IMR-90 (cell line): ENCODE measurements at regions not wholly inside any gene's neighbourhood (a gene's known extent, or its start where the extent isn't known, plus 50 kb on each side); places are given as distances from the start of the nearest gene placed in this dataset.
"Not testable (repeated sequence)": the region's sequence is repeated elsewhere in the genome, so short reads cannot be mapped to it uniquely, and the experiment has no call there.

Experiments
- ATAC-seq: fragments of 200-7000 bp; cut with Tn5 transposase; 2 replicates; pipeline ENCODE4 v1.9.1; 2020; ENCODE audit warnings: low read depth, mild to moderate bottlenecking, moderate library complexity
- BruUV-seq: library from RNA; stranded (reverse); fragments of 400-500 nt; replicated peaks from 2 replicates; lab custom pipeline; 2021; lab: Mats Ljungman, UMichigan
- CTCF ChIA-PET: fragments of 300-600 bp; formaldehyde crosslinking; extraction: SDS; loops from one replicate; lab custom pipeline; 2021; ENCODE audit warnings: antibody characterized with exemption; lab: Yijun Ruan, JAX
- POLR2A ChIA-PET: fragments of 300-600 bp; sonication (Branson Sonifier 250); formaldehyde crosslinking; loops from one replicate; lab custom pipeline; 2022; ENCODE audit warnings: antibody characterized with exemption; ENCODE audit not compliant: unreplicated experiment; lab: Charles Lee
- DNase-seq: peaks from one replicate; pipeline ENCODE4 v3.0.0; 2013
- H2AFZ ChIP-seq: replicated peaks from 2 replicates; pipeline ENCODE3; 2013; ENCODE audit warnings: low read length, mild to moderate bottlenecking; ENCODE audit not compliant: poor library complexity
- H2AK5ac ChIP-seq: 2 replicates; pipeline ENCODE4 v1.6.1; 2013; ENCODE audit warnings: low read depth, low read length, inconsistent platforms
- H2AK9ac ChIP-seq: replicated peaks from 2 replicates; pipeline ENCODE3; 2013; ENCODE audit warnings: mild to moderate bottlenecking, low read depth, low read length, moderate library complexity; ENCODE audit not compliant: poor library complexity
- H2BK120ac ChIP-seq: 2 replicates; pipeline ENCODE4 v1.6.1; 2013; ENCODE audit warnings: low read depth, low read length, inconsistent platforms
- H2BK15ac ChIP-seq: 3 replicates; pipeline ENCODE4 v1.6.1; 2013; ENCODE audit warnings: low read depth, low read length, inconsistent platforms
- H2BK20ac ChIP-seq: 2 replicates; pipeline ENCODE4 v1.6.1; 2013; ENCODE audit warnings: low read depth, mild to moderate bottlenecking, inconsistent platforms, low read length, moderate library complexity
- H2BK5ac ChIP-seq: 2 replicates; pipeline ENCODE4 v1.6.1; 2013; ENCODE audit warnings: mild to moderate bottlenecking, low read depth, low read length, inconsistent platforms; ENCODE audit not compliant: poor library complexity, severe bottlenecking
- H3K14ac ChIP-seq: replicated peaks from 2 replicates; pipeline ENCODE4 v1.6.1; 2013; ENCODE audit warnings: low read depth, low read length, inconsistent platforms
- H3K18ac ChIP-seq: 2 replicates; pipeline ENCODE4 v1.6.1; 2013; ENCODE audit warnings: low read depth, low read length, control low read depth
- H3K23ac ChIP-seq: 2 replicates; pipeline ENCODE4 v1.6.1; 2013; ENCODE audit warnings: low read depth, low read length, inconsistent platforms
- H3K27ac ChIP-seq: 2 replicates; pipeline ENCODE4 v1.5.1; 2013; ENCODE audit warnings: mild to moderate bottlenecking, control low read depth, low read length; ENCODE audit not compliant: insufficient read depth
- H3K27me3 ChIP-seq: 2 replicates; pipeline ENCODE4 v1.6.1; 2013; ENCODE audit warnings: low read length; ENCODE audit not compliant: control insufficient read depth, insufficient read depth
- H3K36me3 ChIP-seq: 2 replicates; pipeline ENCODE4 v1.6.1; 2013; ENCODE audit warnings: low read length, mixed read lengths; ENCODE audit not compliant: control insufficient read depth, insufficient read depth
- H3K4ac ChIP-seq: 2 replicates; pipeline ENCODE4 v1.6.1; 2013; ENCODE audit warnings: low read depth, low read length, inconsistent platforms
- H3K4me1 ChIP-seq: 2 replicates; pipeline ENCODE4 v1.6.1; 2013; ENCODE audit warnings: low read length, mixed read lengths; ENCODE audit not compliant: control insufficient read depth, insufficient read depth
- H3K4me2 ChIP-seq: 2 replicates; pipeline ENCODE4 v1.6.1; 2013; ENCODE audit warnings: low read depth, mild to moderate bottlenecking, control low read depth, low read length, moderate library complexity
- H3K4me3 ChIP-seq: 2 replicates; pipeline ENCODE4 v1.5.1; 2013; ENCODE audit warnings: low read depth, mild to moderate bottlenecking, control low read depth, low read length, moderate library complexity; ENCODE audit not compliant: insufficient read depth
- H3K56ac ChIP-seq: 2 replicates; pipeline ENCODE4 v1.6.1; 2013; ENCODE audit warnings: low read length, inconsistent platforms; ENCODE audit not compliant: insufficient read depth; ENCODE audit errors: extremely low read depth
- H3K79me1 ChIP-seq, 2 experiments: 2 replicates each; pipeline ENCODE4 v1.6.1; 2013; ENCODE audit warnings: low read length in 2 of 2, inconsistent platforms in 1 of 2, low read depth in 1 of 2
- H3K9ac ChIP-seq: 2 replicates; pipeline ENCODE4 v1.6.1; 2013; ENCODE audit warnings: low read depth, low read length, control low read depth
- H3K9me1 ChIP-seq: 2 replicates; pipeline ENCODE4 v1.6.1; 2013; ENCODE audit warnings: low read length, inconsistent platforms; ENCODE audit not compliant: insufficient read depth
- H3K9me3 ChIP-seq: 2 replicates; pipeline ENCODE4 v1.6.1; 2013; ENCODE audit warnings: low read length; ENCODE audit not compliant: control insufficient read depth, insufficient read depth
- H4K20me1 ChIP-seq: 2 replicates; pipeline ENCODE4 v1.6.1; 2013; ENCODE audit warnings: low read length, inconsistent platforms; ENCODE audit not compliant: insufficient read depth
- H4K5ac ChIP-seq: 2 replicates; pipeline ENCODE4 v1.6.1; 2013; ENCODE audit warnings: mild to moderate bottlenecking, low read depth, low read length, control low read depth
- H4K8ac ChIP-seq, 2 experiments: 2 replicates each; pipeline ENCODE4 v1.6.1; 2013; ENCODE audit warnings: low read depth in 2 of 2, low read length in 2 of 2, control low read depth in 1 of 2, inconsistent platforms in 1 of 2
- H4K91ac ChIP-seq: 2 replicates; pipeline ENCODE4 v1.6.1; 2013; ENCODE audit warnings: low read depth, low read length, inconsistent platforms; ENCODE audit not compliant: insufficient read depth
- CEBPB ChIP-seq: IDR thresholded peaks from 2 replicates; pipeline ENCODE4 v1.6.1; 2012; ENCODE audit warnings: low read depth, low read length, improper control_type of control experiment
- CHD1 ChIP-seq: IDR thresholded peaks from 2 replicates; pipeline ENCODE4 v1.6.1; 2012; ENCODE audit warnings: low read depth, low read length, improper control_type of control experiment
- MAFK ChIP-seq: IDR thresholded peaks from 2 replicates; pipeline ENCODE4 v1.6.1; 2012; ENCODE audit warnings: low read depth, low read length, improper control_type of control experiment
- NFE2L2 ChIP-seq: fragments of 150-350 bp; IDR thresholded peaks from 2 replicates; pipeline ENCODE4 v1.6.1; 2016; ENCODE audit warnings: low read depth, mild to moderate bottlenecking, low read length
- POLR2A ChIP-seq: IDR thresholded peaks from 2 replicates; pipeline ENCODE4 v1.6.1; 2012; ENCODE audit warnings: mild to moderate bottlenecking, low read depth, low read length
- RCOR1 ChIP-seq: IDR thresholded peaks from 2 replicates; pipeline ENCODE4 v1.6.1; 2012; ENCODE audit warnings: mild to moderate bottlenecking, low read length, improper control_type of control experiment; ENCODE audit not compliant: insufficient replicate concordance
- WGBS, 2 experiments: methylation state at CpG; one replicate each; pipeline versions ENCODE4 v1.1.5 to v1.1.7; 2013; ENCODE audit warnings: missing lambda C conversion rate in 2 of 2; ENCODE audit not compliant: insufficient read length in 1 of 2; ENCODE audit errors: extremely low coverage in 2 of 2; 5-methylcytosine and 5-hydroxymethylcytosine counted together
- dilution Hi-C: fragments of 300-500 bp; cut with HindIII; formaldehyde crosslinking; loops from one replicate; pipeline ENCODE4 v1.14.3; 2018; ENCODE audit warnings: low sequenced_read_pairs; ENCODE audit not compliant: unreplicated experiment
- in situ Hi-C: fragments of 300-500 bp; cut with MboI; formaldehyde crosslinking; loops from 3 replicates; pipeline ENCODE4 v1.14.3; 2019; ENCODE audit warnings: low sequenced_read_pairs, inconsistent platforms, mixed read lengths
- intact Hi-C: fragments of 100-400 bp; cut with micrococcal nuclease; formaldehyde crosslinking; loops from 2 replicates; pipeline ENCODE4 v1.10.0; 2022
- TF ChIP-seq, protein P1 (sequence below): fragments of 150-350 bp; IDR thresholded peaks from 2 replicates; pipeline ENCODE4 v1.6.1; 2016; ENCODE audit warnings: low read depth, mild to moderate bottlenecking, low read length, moderate library complexity, borderline replicate concordance
- TF ChIP-seq, protein P2 (sequence below): fragments of 150-350 bp; IDR thresholded peaks from 2 replicates; pipeline ENCODE4 v1.6.1; 2017; ENCODE audit warnings: mild to moderate bottlenecking, antibody characterized with exemption, low read length, low read depth

DNA sequence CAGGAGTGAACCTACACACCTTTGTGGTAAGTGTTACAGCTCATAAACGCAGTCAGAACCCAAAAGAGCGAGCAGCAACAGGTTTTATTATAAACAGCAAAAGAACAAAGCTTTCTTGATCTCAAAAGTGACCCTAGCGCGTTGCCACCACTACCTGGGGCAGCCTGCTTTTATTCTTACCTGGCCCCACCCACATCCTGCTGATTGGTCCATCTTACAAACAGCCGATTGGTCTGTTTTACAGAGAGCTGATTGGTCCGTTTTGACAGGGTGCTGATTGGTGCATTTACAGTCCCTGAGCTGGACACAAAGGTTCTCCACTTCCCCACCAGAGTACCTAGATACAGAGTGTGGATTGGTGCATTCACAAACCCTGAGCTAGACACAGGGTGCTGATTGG lies 143.1 kb downstream of the ARRDC4 start:
- H2AK9ac ChIP-seq, result no peak overlapping the region
- dilution Hi-C loops, result no loop called here
- CTCF ChIA-PET, result no interaction called here

DNA sequence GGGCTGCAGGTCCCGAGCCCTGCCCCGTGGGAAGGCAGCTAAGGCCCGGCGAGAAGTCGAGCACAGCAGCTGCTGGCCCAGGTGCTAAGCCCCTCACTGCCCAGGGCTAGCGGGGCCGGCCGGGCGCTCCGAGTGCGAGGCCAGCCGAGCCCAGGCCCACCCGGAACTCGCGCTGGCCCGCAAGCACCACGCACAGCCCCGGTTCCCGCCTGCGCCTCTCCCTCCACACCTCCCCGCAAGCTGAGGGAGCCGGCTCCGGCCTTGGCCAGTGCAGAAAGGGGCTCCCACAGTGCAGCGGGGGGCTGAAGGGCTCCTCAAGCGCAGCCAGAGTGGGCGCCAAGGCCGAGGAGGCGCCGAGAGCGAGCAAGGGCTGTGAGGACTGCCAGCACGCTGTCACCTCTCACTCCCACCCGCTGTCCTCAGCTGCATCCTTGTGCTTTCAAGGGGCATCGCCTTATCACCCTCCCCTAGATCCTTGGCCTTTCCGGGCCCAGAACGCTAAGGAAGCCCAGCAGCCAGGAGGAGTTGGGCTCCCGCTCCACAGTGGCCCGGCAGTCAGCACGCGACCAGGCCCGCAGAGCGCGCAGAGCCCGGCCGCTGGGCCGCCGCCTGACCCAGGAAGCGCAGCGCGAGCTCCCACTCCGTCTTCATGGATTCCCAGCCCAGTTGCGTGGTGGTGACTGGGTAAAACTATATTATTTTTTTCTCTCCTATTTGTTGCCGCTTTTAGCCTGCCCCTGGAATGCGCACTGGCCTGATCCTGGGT lies 144.1 kb downstream of the ARRDC4 start:
- H3K18ac ChIP-seq, H3K27ac ChIP-seq, H3K27me3 ChIP-seq, H2AK9ac ChIP-seq, H2AK5ac ChIP-seq, H2AFZ ChIP-seq, intact Hi-C loops, H3K36me3 ChIP-seq, H4K5ac ChIP-seq, CTCF ChIA-PET, in situ Hi-C loops, H2BK20ac ChIP-seq, H4K20me1 ChIP-seq, H4K8ac ChIP-seq, H3K9me1 ChIP-seq, H3K9ac ChIP-seq, H3K56ac ChIP-seq, H3K4me1 ChIP-seq, H3K23ac ChIP-seq, H4K91ac ChIP-seq, dilution Hi-C loops, H2BK5ac ChIP-seq, H3K14ac ChIP-seq, BruUV-seq, H2BK120ac ChIP-seq, H3K4ac ChIP-seq, H3K4me3 ChIP-seq, H3K79me1 ChIP-seq, H2BK15ac ChIP-seq, POLR2A ChIA-PET, H3K4me2 ChIP-seq, DNase-seq, ATAC-seq: not testable (repeated sequence)
- 92% methylated on average over 13 of the region's 53 CpGs; no CpG with 5 or more reads in 1 of the 2 experiments for WGBS, 2 experiments
- H3K9me3 ChIP-seq, result peaks cover 25% of the 10 kb centered on the region

More for the DNA sequence above, 143.1 kb downstream of the ARRDC4 start:
- Histone ChIP-seq H3K36me3 (no peaks in the 10 kb centered on the region), H3K27me3 (no peaks in the 10 kb centered on the region), H4K5ac (no peak overlapping the region), H3K9me3 (peaks cover 19% of the 10 kb centered on the region), H3K18ac (no peak overlapping the region), H3K9ac (no peak overlapping the region), H2AK5ac (no peak overlapping the region), H3K56ac (no peak overlapping the region), H3K4me2 (no peak overlapping the region), H2BK15ac (no peak overlapping the region), H2BK20ac (no peak overlapping the region), H3K9me1 (no peaks in the 10 kb centered on the region), H2BK120ac (no peak overlapping the region), H4K20me1 (no peaks in the 10 kb centered on the region), H4K8ac (no peak overlapping the region), H3K4me1 (no peaks in the 10 kb centered on the region), H4K91ac (no peak overlapping the region), H2AFZ (no peak overlapping the region), H3K4me3 (no peak overlapping the region), H2BK5ac (no peak overlapping the region), H3K27ac (no peak overlapping the region), H3K14ac (no peak overlapping the region), H3K4ac (no peak overlapping the region), H3K79me1 (no peaks in the 10 kb centered on the region), H3K23ac (no peak overlapping the region)
- TF ChIP-seq CEBPB (no peak), RCOR1 (no peak), NFE2L2 (no peak), MAFK (no peak), POLR2A (no peak), CHD1 (no peak)
- TF ChIP-seq, protein P1, sequence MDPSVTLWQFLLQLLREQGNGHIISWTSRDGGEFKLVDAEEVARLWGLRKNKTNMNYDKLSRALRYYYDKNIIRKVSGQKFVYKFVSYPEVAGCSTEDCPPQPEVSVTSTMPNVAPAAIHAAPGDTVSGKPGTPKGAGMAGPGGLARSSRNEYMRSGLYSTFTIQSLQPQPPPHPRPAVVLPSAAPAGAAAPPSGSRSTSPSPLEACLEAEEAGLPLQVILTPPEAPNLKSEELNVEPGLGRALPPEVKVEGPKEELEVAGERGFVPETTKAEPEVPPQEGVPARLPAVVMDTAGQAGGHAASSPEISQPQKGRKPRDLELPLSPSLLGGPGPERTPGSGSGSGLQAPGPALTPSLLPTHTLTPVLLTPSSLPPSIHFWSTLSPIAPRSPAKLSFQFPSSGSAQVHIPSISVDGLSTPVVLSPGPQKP, result no peak
- TF ChIP-seq, protein P2, sequence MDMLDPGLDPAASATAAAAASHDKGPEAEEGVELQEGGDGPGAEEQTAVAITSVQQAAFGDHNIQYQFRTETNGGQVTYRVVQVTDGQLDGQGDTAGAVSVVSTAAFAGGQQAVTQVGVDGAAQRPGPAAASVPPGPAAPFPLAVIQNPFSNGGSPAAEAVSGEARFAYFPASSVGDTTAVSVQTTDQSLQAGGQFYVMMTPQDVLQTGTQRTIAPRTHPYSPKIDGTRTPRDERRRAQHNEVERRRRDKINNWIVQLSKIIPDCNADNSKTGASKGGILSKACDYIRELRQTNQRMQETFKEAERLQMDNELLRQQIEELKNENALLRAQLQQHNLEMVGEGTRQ, result no peak
- no peak for DNase-seq
- in situ Hi-C loops (no loop called here), intact Hi-C loops (no loop called here)
- POLR2A ChIA-PET, result no interaction called here
- BruUV-seq, result no TSS peak
- WGBS, 2 experiments, result no CpG with 5 or more reads among the region's 6 CpGs
- ATAC-seq, result no peak
